ENCODE measurements at regions not wholly inside any gene's neighbourhood (a gene's known extent, or its start where the extent isn't known, plus 50 kb on each side); places are given as distances from the start of the nearest gene placed in this dataset.

GRCh38 chr13:48892688-48893075, 83.0 kb upstream of the FNDC3A start:
- no peak for DNase-seq

DNA sequence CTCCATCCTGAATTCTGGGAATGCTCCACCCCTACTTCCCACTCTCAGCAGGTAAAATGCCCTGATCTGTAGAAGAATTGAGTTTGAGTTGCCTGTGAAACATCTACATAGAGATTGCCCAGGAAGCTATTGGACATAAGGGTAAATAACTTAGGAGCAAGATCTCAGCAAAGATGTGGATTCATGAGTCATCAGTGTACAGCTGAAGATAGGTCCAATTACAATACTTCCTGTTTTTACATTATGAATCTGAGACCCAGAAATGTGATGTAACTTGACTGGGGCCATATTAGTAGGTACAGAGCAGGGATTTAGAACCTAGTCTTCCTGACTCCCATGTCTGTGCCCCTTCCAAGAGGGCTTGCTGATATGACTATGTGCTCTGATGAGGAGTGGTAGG, 79.4 kb upstream of the FNDC3A start:
- DNase-seq = no peak

GRCh38 chr13:48901781-48902180, 73.9 kb upstream of the FNDC3A start:
- no peak for DNase-seq

DNA sequence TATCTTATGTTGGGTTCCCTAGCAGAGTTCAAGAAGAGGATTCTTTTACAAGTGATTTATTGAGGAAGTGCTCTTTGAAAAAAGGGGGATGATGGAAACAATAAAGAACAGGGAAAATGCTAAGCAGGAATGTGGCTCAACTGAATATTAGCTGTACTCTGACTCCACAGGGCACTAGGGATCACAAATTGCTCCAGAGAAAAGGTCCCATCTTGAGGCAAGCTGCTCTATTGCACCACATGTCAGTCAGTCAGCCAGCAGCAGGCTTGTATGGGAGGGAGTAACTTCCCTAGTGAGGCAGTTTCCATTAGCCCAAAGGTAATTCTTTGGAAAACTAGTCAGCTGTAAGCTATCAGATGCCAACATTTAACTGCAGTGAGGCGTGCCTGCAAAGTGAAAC, 73.3 kb upstream of the FNDC3A start:
- no peak for DNase-seq

DNA sequence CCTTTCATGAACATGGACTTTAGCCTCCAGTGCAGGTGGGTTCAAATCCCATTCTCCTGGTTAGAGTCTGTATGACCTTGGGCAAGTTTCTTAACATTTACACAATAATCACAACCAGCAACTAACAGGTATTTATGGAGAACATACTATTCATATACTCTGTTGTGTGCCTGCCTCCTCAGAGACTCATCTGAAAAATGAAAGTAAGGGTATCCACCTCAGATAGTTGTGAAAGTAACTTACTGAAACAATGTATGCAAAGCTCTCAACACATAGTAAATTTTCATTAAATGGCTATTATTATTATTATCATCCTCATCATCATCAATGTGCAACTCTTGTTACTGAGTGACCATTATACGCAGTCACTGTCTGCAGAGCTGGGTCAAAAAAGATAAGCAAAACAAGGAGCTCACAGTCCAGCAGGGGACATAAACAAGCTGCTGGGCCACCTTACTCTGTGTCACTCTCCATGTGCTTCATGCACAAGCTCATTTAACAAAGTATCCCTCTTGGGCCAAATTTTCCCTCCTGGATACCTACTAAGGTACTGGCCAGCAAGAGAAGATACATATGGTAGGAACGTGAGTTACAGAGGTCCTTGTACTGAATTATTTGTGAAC, 70.9 kb upstream of the FNDC3A start:
- no peak for DNase-seq

DNA sequence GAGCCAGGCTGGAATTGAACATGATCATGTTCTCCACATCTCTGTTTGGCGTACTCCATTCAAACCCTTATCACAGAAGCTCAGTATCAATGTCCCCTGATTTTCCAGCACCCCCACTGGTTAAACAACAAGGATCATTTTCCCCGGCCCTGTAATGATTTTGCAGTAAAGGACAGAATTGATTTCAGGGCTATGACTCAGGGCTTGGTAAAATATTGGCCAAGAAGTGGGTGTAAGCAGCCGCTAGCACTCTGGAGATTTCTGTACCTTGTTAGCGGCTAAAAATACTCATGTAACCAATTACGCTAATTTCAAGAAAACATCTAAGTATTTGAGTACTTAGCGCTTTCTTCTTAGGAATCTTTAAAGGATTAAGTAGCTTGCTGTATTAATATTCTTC, 69.5 kb upstream of the FNDC3A start:
- DNase-seq = no peak

GRCh38 chr13:48908381-48909055, 67.2 kb upstream of the FNDC3A start:
- DNase-seq = no peak

DNA sequence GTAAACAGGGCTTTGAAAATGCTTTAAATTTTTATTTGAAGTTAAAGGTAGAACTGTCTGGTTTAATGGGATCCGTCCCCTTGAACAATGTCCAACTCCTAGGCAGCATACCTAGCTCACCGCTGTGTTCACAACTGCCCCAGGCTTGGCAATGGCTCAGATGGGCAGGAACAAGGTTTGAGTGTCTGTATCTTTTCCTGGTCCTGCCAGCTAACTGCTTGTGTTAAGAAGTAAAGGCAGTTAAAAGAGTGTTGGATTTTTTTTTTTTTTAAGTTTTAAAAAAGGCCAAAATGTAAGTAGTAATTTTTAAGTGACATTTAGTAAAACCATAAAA, 66.7 kb upstream of the FNDC3A start:
- DNase-seq = no peak

- no peak for DNase-seq
Observed at GRCh38 chr13:48910686-48911085, 65.0 kb upstream of the FNDC3A start.

DNA sequence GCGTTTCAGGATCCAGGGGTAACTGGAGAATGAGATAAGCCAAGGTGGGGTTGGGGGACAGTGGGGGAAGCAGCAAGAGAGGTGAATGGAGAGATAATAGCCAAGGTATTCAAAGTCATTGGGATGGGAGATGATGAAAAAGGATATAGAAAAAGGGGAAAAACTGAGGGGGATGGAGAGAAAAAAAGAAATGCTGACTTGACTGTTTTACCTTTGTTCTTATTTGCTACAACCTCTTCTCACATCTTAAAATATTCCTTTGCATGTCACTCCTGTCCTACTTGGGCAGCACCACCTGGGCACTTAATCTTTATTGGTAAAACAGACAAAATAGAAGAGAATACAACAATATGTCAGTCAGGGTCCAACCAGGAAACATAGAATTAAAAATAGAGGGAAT, 56.0 kb upstream of the FNDC3A start:
- no peak for DNase-seq

DNA sequence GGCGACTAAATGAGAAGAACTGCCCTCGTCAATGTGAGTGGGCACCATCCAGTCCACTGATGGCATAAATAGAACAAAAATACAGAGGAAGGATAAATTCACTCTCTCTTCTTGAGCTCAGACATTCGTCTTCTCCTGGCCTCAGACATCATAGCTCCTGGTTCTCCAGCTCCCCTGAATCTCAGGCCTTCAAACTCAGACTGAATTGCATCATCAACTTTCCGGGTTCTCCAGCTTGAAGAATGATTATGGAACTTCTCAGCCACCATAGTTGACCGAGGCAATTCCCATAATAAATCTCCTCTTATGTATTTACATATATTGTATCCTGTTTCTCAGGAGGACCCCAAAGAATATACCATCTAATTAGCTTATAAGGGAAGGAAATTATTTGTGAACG, 55.0 kb upstream of the FNDC3A start:
- DNase-seq = no peak

DNA sequence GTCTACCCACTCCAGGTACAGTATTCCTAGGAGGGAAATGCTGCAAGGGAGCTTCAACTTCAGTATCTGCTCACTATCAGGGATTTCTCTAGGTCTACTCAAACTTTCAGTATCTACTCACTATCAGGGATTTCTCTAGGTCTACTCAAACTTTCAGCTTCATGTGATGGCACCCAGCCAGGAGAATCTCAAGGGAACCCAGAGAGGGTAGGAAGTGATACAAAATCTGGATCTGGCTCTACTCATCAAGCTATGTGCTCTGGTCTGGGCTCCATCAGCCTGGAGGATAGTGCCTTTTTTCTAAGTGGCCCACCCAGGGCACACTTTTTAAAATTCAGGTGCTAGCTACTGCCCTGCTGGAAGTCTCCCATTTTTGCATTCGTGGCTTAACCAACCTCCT, 52.3 kb upstream of the FNDC3A start:
- no peak for DNase-seq

GRCh38 chr13:48925001-48925400, 50.7 kb upstream of the FNDC3A start:
- no peak for DNase-seq

All from stimulated activated CD8-positive, alpha-beta memory T cell treated with anti-CD3 and anti-CD28 coated beads, Interleukin-4, amount 100 ng/mL, for 48 hours (primary cell).